Common myeloid progenitor, CD34-positive (primary cell): ENCODE measurements at regions not wholly inside any gene's neighbourhood (a gene's known extent, or its start where the extent isn't known, plus 50 kb on each side); places are given as distances from the start of the nearest gene placed in this dataset.
A peak's percentile ranks its signal among the peaks of the same experiment; 100 is the strongest.

Experiments used
- CTCF ChIA-PET: fragments of 350-600 bp; sonication (Branson Sonifier 250); formaldehyde crosslinking; loops from one replicate; lab custom pipeline; 2021; ENCODE audit warnings: antibody characterized with exemption; lab: Charles Lee
- POLR2A ChIA-PET: fragments of 350-600 bp; sonication (Branson Sonifier 250); formaldehyde crosslinking; loops from one replicate; lab custom pipeline; 2021; ENCODE audit warnings: antibody characterized with exemption; lab: Charles Lee
- DNase-seq, 3 donors: peaks; one replicate each; pipeline versions ENCODE4 v3.0.0 to v3.0.0-alpha.2; 2013
- H3K27ac ChIP-seq, 2 experiments: 1 replicate in 1 of 2; 2 replicates in 1 of 2; pipeline ENCODE4 v1.7.0; 2013; ENCODE audit warnings: inconsistent platforms in 2 of 2, low read length in 2 of 2, mild to moderate bottlenecking in 2 of 2, low read depth in 1 of 2, moderate library complexity in 1 of 2; ENCODE audit not compliant: severe bottlenecking in 2 of 2, insufficient read depth in 1 of 2, poor library complexity in 1 of 2
- H3K27me3 ChIP-seq, 5 experiments: replicated peaks in 2 of 5; 1 replicate in 3 of 5; 2 replicates in 2 of 5; pipeline versions ENCODE4 v1.6.1 to v1.7.0; 2013; ENCODE audit warnings: low read length in 4 of 5, mild to moderate bottlenecking in 2 of 5, moderate library complexity in 2 of 5, inconsistent platforms in 1 of 5; ENCODE audit not compliant: insufficient read depth in 5 of 5, control insufficient read depth in 4 of 5
- H3K36me3 ChIP-seq, 4 experiments: 1 replicate in 2 of 4; 2 replicates in 2 of 4; pipeline versions ENCODE4 v1.6.1 to v1.7.0; 2013; ENCODE audit warnings: low read length in 3 of 4, control low read depth in 1 of 4, mild to moderate bottlenecking in 1 of 4; ENCODE audit not compliant: control insufficient read depth in 4 of 4, insufficient read depth in 4 of 4
- H3K4me1 ChIP-seq, 4 experiments: 1 replicate in 3 of 4; 2 replicates in 1 of 4; pipeline versions ENCODE4 v1.6.1 to v1.7.1; 2013; ENCODE audit warnings: low read length in 3 of 4, mild to moderate bottlenecking in 3 of 4, control low read depth in 1 of 4, inconsistent platforms in 1 of 4, moderate library complexity in 1 of 4; ENCODE audit not compliant: control insufficient read depth in 4 of 4, insufficient read depth in 4 of 4; ENCODE audit errors: control extremely low read depth in 1 of 4
- H3K4me3 ChIP-seq, 7 experiments: 1 replicate in 4 of 7; 2 replicates in 3 of 7; pipeline versions ENCODE4 v1.5.1 to v1.7.0; 2013; ENCODE audit warnings: mild to moderate bottlenecking in 7 of 7, low read length in 6 of 7, moderate library complexity in 6 of 7, inconsistent platforms in 2 of 7, low read depth in 2 of 7, control low read depth in 1 of 7; ENCODE audit not compliant: insufficient read depth in 4 of 7, control insufficient read depth in 1 of 7; ENCODE audit errors: extremely low read depth in 1 of 7
- H3K9me3 ChIP-seq, 5 experiments: 1 replicate in 4 of 5; 2 replicates in 1 of 5; pipeline versions ENCODE4 v1.6.1 to v1.7.1; 2013; ENCODE audit warnings: low read length in 4 of 5, mild to moderate bottlenecking in 2 of 5, inconsistent platforms in 1 of 5, low read depth in 1 of 5, moderate library complexity in 1 of 5; ENCODE audit not compliant: control insufficient read depth in 4 of 5, insufficient read depth in 2 of 5; ENCODE audit errors: control extremely low read depth in 1 of 5
- WGBS: methylation state at CpG from one replicate; pipeline ENCODE4 v1.1.5; 2013; ENCODE audit not compliant: insufficient coverage; 5-methylcytosine and 5-hydroxymethylcytosine counted together

DNA sequence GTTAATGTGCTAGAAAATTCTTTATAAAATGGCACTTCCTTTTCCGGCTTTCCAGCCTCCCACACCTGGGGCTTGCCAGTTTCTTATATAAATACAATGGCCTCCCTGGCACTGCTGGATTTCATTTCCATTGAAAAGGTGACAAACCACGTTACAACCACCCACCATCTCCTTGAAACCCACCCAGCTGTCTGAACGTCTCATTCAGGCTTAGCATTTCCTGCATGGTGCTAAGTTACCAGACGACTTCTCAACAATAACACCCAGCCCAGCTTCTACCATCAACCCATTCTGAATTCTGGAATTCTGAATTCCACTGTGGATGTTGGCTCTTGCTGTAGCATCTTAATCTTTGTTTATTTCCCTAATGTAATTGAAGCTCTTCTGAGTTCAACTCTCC is 499.8 kb upstream of the CELF2 start:
- Histone ChIP-seq H3K27me3 (no peaks in the 10 kb centered on the region), H3K27ac (no peak overlapping the region), H3K9me3 (no peaks in the 10 kb centered on the region), H3K4me1 (peaks cover 0 to 10% (median 2%) of the 10 kb centered on the region in 4 experiments), H3K36me3 (no peaks in the 10 kb centered on the region), H3K4me3 (no peak overlapping the region)
- DNase-seq: no peak
- POLR2A ChIA-PET: no interaction called here
- CTCF ChIA-PET: no interaction called here
- WGBS: 96% methylated on average over 3 of the region's 4 CpGs

GRCh38 chr10:10519674-10520073 is 498.0 kb upstream of the CELF2 start:
- ChIA-PET CTCF (no interaction called here), POLR2A (no interaction called here)
- Histone ChIP-seq H3K36me3 (no peaks in the 10 kb centered on the region), H3K27ac (no peak overlapping the region), H3K4me1 (peaks cover 0 to 10% (median 2%) of the 10 kb centered on the region in 4 experiments), H3K4me3 (no peak overlapping the region), H3K27me3 (no peaks in the 10 kb centered on the region), H3K9me3 (no peaks in the 10 kb centered on the region)
- DNase-seq: no peak
- WGBS: 100% methylated on average over 3 of the region's 3 CpGs

DNA sequence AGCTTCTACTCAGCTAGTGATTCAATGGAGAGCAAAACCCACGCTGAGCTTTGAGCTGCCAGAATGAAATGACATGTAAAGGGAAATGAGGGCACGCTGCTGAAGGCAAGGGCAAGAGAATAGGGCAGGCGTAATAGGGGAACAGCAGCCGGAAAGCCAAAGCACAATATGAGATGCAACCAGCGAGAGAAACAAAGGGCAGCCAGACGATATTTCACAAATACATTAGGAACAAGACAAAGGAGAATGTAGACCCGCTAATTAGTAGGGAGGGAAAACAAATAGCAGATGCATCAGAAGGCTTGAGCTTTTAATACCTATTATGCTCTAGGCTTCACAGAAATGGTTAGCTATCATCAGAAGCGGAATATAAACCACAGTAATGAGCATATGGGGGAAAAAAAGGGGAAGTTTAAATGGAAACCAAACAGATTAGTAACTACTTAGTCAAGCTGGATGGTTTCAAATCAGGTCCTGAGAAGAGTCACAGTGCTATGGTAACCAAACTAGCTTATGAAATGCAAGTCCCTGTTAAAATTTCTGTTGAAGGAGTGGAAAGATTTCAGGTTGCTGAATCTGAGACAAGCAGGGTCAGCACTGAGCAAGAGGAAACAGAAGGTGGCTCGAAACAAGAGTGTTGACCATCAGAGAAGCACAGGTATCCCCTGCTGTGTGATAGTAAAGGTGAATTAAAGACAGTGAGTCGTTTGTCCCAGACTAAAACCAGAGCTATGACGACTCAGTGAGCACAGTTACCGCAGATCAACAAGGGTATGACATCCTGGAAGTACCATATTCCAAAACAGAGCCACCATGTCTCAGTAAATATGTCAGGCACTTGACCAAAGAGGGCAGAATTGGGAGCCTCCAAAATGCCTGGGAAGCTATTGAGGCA is 496.9 kb upstream of the CELF2 start:
- POLR2A ChIA-PET: no interaction called here

GRCh38 chr10:10526846-10527245 is 490.8 kb upstream of the CELF2 start:
- ChIA-PET CTCF (interaction anchor here (1.2 kb wide), 1 partner anchor 16 kb away, joined by 3 read pairs; no protein-coding TSS in a partner anchor), POLR2A (no interaction called here)
- no peak for DNase-seq
- 100% methylated on average over 4 of the region's 5 CpGs for WGBS
- H3K4me3 ChIP-seq: no peak overlapping the region
- no peak overlapping the region for H3K27ac ChIP-seq
- H3K9me3 ChIP-seq: no peaks in the 10 kb centered on the region
- no peaks in the 10 kb centered on the region for H3K36me3 ChIP-seq
- H3K4me1 ChIP-seq: no peaks in the 10 kb centered on the region
- no peaks in the 10 kb centered on the region for H3K27me3 ChIP-seq

More for the DNA sequence above, 496.9 kb upstream of the CELF2 start:
- H3K36me3 ChIP-seq: no peaks in the 10 kb centered on the region
- no peaks in the 10 kb centered on the region for H3K27me3 ChIP-seq
- CTCF ChIA-PET: interaction anchor here (1.9 kb wide), 1 partner anchor 10 kb away, joined by 6 read pairs; no protein-coding TSS in a partner anchor
- WGBS: 74% methylated on average over 8 of the region's 12 CpGs
- H3K4me1 ChIP-seq: peaks cover 0 to 10% (median 2%) of the 10 kb centered on the region in 4 experiments
- H3K9me3 ChIP-seq: no peaks in the 10 kb centered on the region
- peak; percentile 31 to 92 (median 82) for DNase-seq
- no peak overlapping the region for H3K4me3 ChIP-seq
- H3K27ac ChIP-seq: no peak overlapping the region

DNA sequence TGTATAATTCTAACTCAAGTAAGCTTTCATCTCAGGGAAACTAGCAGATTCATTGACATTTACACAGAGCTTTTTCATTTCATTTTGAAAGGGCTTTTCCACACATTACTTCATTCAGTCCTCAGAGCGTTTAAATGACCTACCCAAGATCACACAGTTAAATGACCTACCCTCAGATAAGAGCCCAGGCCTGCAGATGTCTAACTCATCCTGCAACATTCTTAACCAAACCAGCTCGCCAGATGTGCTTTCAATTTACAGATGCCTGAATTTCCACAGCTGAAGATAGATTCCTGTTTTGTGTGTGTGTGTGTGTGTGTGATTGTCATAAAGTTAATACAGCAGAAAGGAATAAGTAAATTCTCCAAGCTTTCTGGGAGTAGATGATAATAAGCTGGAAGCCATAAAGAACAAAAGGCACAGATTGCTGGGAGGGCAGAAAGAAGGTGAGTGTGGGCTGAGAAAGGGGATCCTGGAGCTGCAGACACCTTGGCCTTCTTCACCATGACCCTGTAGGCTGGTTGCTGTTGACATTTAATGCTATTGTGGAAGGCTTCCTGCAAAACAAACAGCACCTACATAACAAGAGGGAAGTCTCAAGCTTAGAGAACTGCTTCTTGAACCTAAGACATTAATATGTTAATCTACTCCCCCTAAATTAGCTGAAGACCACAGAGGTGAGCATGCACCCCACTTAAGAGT is 489.7 kb upstream of the CELF2 start:
- no peak for DNase-seq
- no peaks in the 10 kb centered on the region for H3K27me3 ChIP-seq
- no peaks in the 10 kb centered on the region for H3K36me3 ChIP-seq
- 100% methylated on average over 1 of the region's 2 CpGs for WGBS
- no peaks in the 10 kb centered on the region for H3K4me1 ChIP-seq
- CTCF ChIA-PET: interaction anchor here (0.7 to 2.0 kb wide), 4 partner anchors 11 to 507 kb away, joined by 3 to 5 read pairs (median 3); no protein-coding TSS in a partner anchor
- POLR2A ChIA-PET: no interaction called here
- no peak overlapping the region for H3K27ac ChIP-seq
- H3K4me3 ChIP-seq: no peak overlapping the region
- H3K9me3 ChIP-seq: no peaks in the 10 kb centered on the region

GRCh38 chr10:10528563-10528910 is 489.1 kb upstream of the CELF2 start:
- CTCF ChIA-PET: interaction anchor here (0.9 to 2.0 kb wide), 3 partner anchors 10 to 507 kb away, joined by 3 to 5 read pairs (median 3); no protein-coding TSS in a partner anchor
- no peak for DNase-seq
- H3K9me3 ChIP-seq: no peaks in the 10 kb centered on the region

GRCh38 chr10:10530313-10530712 is 487.4 kb upstream of the CELF2 start:
- no peak overlapping the region for H3K4me3 ChIP-seq
- WGBS: 63% methylated on average over 1 of the region's 3 CpGs
- H3K9me3 ChIP-seq: no peaks in the 10 kb centered on the region
- DNase-seq: no peak
- ChIA-PET POLR2A (no interaction called here), CTCF (no interaction called here)
- no peak overlapping the region for H3K27ac ChIP-seq
- no peaks in the 10 kb centered on the region for H3K27me3 ChIP-seq
- no peaks in the 10 kb centered on the region for H3K4me1 ChIP-seq
- no peaks in the 10 kb centered on the region for H3K36me3 ChIP-seq

More at GRCh38 chr10:10528563-10528910, 489.1 kb upstream of the CELF2 start:
- Histone ChIP-seq H3K27ac (no peak overlapping the region), H3K4me3 (no peak overlapping the region), H3K27me3 (no peaks in the 10 kb centered on the region), H3K4me1 (no peaks in the 10 kb centered on the region), H3K36me3 (no peaks in the 10 kb centered on the region)
- POLR2A ChIA-PET: interaction anchor here (0.5 kb wide), 1 partner anchor 836 kb away, joined by 3 read pairs; no protein-coding TSS in a partner anchor
- WGBS: no CpG with 5 or more reads among the region's 3 CpGs
